Activated CD8-positive, alpha-beta memory T cell treated with anti-CD3 and anti-CD28 coated beads for 36 hours (primary cell): ENCODE measurements at regions not wholly inside any gene's neighbourhood (a gene's known extent, or its start where the extent isn't known, plus 50 kb on each side); places are given as distances from the start of the nearest gene placed in this dataset.

Experiments
- CTCF ChIA-PET: fragments of 350-600 bp; sonication (Branson Sonifier 250); formaldehyde crosslinking; loops from one replicate; lab custom pipeline; 2021; ENCODE audit warnings: antibody characterized with exemption; lab: Charles Lee
- POLR2A ChIA-PET: fragments of 350-600 bp; sonication (Branson Sonifier 250); formaldehyde crosslinking; loops from one replicate; lab custom pipeline; 2021; ENCODE audit warnings: antibody characterized with exemption; lab: Charles Lee

- ChIA-PET CTCF (no interaction called here), POLR2A (no interaction called here)
Observed at GRCh38 chr4:111572470-111572869, 572.8 kb upstream of the FAM241A start.

- POLR2A ChIA-PET = no interaction called here
- CTCF ChIA-PET = no interaction called here
Observed at GRCh38 chr4:111573386-111573785, 571.9 kb upstream of the FAM241A start.

- POLR2A ChIA-PET = no interaction called here
- CTCF ChIA-PET = no interaction called here
Observed at GRCh38 chr4:111579767-111580166, 565.5 kb upstream of the FAM241A start.

GRCh38 chr4:111595456-111595855 is 549.8 kb upstream of the FAM241A start:
- ChIA-PET CTCF (no interaction called here), POLR2A (no interaction called here)

- ChIA-PET POLR2A (no interaction called here), CTCF (no interaction called here)
Observed at GRCh38 chr4:111596491-111596890, 548.8 kb upstream of the FAM241A start.

GRCh38 chr4:111601671-111602070 is 543.6 kb upstream of the FAM241A start:
- ChIA-PET CTCF (interaction anchor here (0.6 kb wide), 1 partner anchor 150 kb away, joined by 3 read pairs; no protein-coding TSS in a partner anchor), POLR2A (no interaction called here)

- POLR2A ChIA-PET = no interaction called here
- CTCF ChIA-PET = no interaction called here
Observed at GRCh38 chr4:111602848-111603247, 542.4 kb upstream of the FAM241A start.

GRCh38 chr4:111605111-111605510 is 540.1 kb upstream of the FAM241A start:
- CTCF ChIA-PET = interaction anchor here (0.5 kb wide), 1 partner anchor 23 kb away, joined by 3 read pairs; no protein-coding TSS in a partner anchor

GRCh38 chr4:111610681-111611080 is 534.6 kb upstream of the FAM241A start:
- ChIA-PET CTCF (no interaction called here), POLR2A (no interaction called here)

More at GRCh38 chr4:111605111-111605510, 540.1 kb upstream of the FAM241A start:
- POLR2A ChIA-PET = no interaction called here

GRCh38 chr4:111618908-111619307 is 526.3 kb upstream of the FAM241A start:
- ChIA-PET POLR2A (no interaction called here), CTCF (no interaction called here)

- CTCF ChIA-PET = interaction anchor here (0.7 kb wide), 1 partner anchor 23 kb away, joined by 3 read pairs; no protein-coding TSS in a partner anchor
Observed at GRCh38 chr4:111628437-111628836, 516.8 kb upstream of the FAM241A start.

GRCh38 chr4:111630705-111631104 is 514.5 kb upstream of the FAM241A start:
- POLR2A ChIA-PET = no interaction called here
- CTCF ChIA-PET = no interaction called here

More at GRCh38 chr4:111628437-111628836, 516.8 kb upstream of the FAM241A start:
- POLR2A ChIA-PET = no interaction called here

- ChIA-PET CTCF (no interaction called here), POLR2A (no interaction called here)
Observed at GRCh38 chr4:111631215-111631999, 513.8 kb upstream of the FAM241A start.

- POLR2A ChIA-PET = no interaction called here
- CTCF ChIA-PET = no interaction called here
Observed at GRCh38 chr4:111632641-111633151, 512.6 kb upstream of the FAM241A start.

GRCh38 chr4:111633663-111634266 is 511.5 kb upstream of the FAM241A start:
- CTCF ChIA-PET = no interaction called here

GRCh38 chr4:111635646-111636045 is 509.6 kb upstream of the FAM241A start:
- ChIA-PET CTCF (no interaction called here), POLR2A (no interaction called here)

More at GRCh38 chr4:111633663-111634266, 511.5 kb upstream of the FAM241A start:
- POLR2A ChIA-PET = no interaction called here

- ChIA-PET CTCF (no interaction called here), POLR2A (no interaction called here)
Observed at GRCh38 chr4:111636961-111637585, 508.2 kb upstream of the FAM241A start.

- POLR2A ChIA-PET = no interaction called here
- CTCF ChIA-PET = no interaction called here
Observed at GRCh38 chr4:111639120-111639690, 506.0 kb upstream of the FAM241A start.

- CTCF ChIA-PET = no interaction called here
Observed at GRCh38 chr4:111639876-111640275, 505.4 kb upstream of the FAM241A start.

More at GRCh38 chr4:111639876-111640275, 505.4 kb upstream of the FAM241A start:
- POLR2A ChIA-PET = no interaction called here
